WERI-Rb-1 (cell line): ENCODE measurements at regions not wholly inside any gene's neighbourhood (a gene's known extent, or its start where the extent isn't known, plus 50 kb on each side); places are given as distances from the start of the nearest gene placed in this dataset.

Experiments used
- DNase-seq: peaks from one replicate; pipeline ENCODE4 v3.0.0-alpha.2; 2020
- H3K27ac ChIP-seq: fragments of 250-450 bp; sonication (Bioruptor Pico); 2 replicates; pipeline ENCODE4 v1.5.1; 2020; ENCODE audit warnings: mild to moderate bottlenecking, moderate library complexity
- H3K27me3 ChIP-seq: fragments of 250-450 bp; sonication (Bioruptor Pico); 2 replicates; pipeline ENCODE4 v1.5.1; 2021; ENCODE audit warnings: mild to moderate bottlenecking, low read depth, moderate library complexity; ENCODE audit not compliant: insufficient read depth, severe bottlenecking
- H3K36me3 ChIP-seq: fragments of 250-450 bp; sonication (Bioruptor Pico); 2 replicates; pipeline ENCODE4 v1.5.1; 2020; ENCODE audit warnings: mild to moderate bottlenecking, moderate library complexity
- H3K4me3 ChIP-seq: 2 replicates; pipeline ENCODE4 v1.5.1; 2011; ENCODE audit warnings: low read depth, mild to moderate bottlenecking, control low read depth, low read length
- H3K9me3 ChIP-seq: fragments of 250-450 bp; sonication (Bioruptor Pico); 2 replicates; pipeline ENCODE4 v1.5.1; 2021; ENCODE audit warnings: mild to moderate bottlenecking, moderate library complexity; ENCODE audit not compliant: severe bottlenecking
- TF ChIP-seq, protein P1 (sequence below): IDR thresholded peaks from 2 replicates; pipeline ENCODE4 v1.5.1; 2011; ENCODE audit warnings: low read depth, mild to moderate bottlenecking, control low read depth, inconsistent platforms, low read length

DNA sequence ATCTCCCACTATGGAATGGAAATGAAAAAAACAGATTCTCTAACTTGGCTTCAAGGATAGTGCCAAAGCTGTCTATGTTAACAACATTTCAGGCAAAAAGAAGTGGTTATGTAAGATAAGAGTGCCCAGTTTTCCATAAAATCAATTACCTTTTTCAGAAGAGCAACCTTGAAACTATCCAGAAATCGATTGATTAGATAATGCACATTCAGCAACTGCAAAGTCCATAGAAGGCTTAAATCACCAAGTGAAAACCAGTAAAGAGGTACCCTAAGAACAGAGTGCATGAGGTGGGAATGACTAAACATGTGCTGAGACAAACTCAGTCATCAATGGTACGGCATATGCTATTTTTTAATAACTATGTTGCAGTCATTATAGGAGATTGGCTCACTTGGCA, 71.9 kb upstream of the TNKS2 start:
- no peaks in the 10 kb centered on the region for H3K36me3 ChIP-seq
- no peak overlapping the region for H3K27ac ChIP-seq
- no peak overlapping the region for H3K4me3 ChIP-seq
- no peaks in the 10 kb centered on the region for H3K27me3 ChIP-seq
- no peak for DNase-seq
- H3K9me3 ChIP-seq = no peaks in the 10 kb centered on the region
- TF ChIP-seq, protein P1, sequence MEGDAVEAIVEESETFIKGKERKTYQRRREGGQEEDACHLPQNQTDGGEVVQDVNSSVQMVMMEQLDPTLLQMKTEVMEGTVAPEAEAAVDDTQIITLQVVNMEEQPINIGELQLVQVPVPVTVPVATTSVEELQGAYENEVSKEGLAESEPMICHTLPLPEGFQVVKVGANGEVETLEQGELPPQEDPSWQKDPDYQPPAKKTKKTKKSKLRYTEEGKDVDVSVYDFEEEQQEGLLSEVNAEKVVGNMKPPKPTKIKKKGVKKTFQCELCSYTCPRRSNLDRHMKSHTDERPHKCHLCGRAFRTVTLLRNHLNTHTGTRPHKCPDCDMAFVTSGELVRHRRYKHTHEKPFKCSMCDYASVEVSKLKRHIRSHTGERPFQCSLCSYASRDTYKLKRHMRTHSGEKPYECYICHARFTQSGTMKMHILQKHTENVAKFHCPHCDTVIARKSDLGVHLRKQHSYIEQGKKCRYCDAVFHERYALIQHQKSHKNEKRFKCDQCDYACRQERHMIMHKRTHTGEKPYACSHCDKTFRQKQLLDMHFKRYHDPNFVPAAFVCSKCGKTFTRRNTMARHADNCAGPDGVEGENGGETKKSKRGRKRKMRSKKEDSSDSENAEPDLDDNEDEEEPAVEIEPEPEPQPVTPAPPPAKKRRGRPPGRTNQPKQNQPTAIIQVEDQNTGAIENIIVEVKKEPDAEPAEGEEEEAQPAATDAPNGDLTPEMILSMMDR = no peak

DNA sequence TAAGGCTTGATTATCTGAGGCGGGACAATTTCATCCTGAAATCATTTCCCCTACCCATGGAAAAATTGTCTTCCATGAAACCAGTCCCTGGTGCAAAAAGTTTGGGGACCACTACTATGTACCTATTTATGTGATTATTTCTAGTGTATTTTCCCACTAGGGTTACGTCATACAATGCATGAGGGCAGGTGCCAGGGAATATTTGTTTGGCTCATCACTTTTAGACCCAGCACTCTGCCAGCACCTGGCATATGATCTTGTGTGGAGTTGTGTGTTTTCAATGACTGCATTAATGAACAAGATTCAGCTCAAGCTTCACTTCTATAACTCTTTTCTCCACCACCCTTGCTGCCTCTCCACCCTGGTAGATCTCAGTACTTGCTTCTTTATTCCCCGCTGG, 73.3 kb upstream of the TNKS2 start:
- Histone ChIP-seq H3K4me3 (no peak overlapping the region), H3K36me3 (no peaks in the 10 kb centered on the region), H3K9me3 (no peaks in the 10 kb centered on the region), H3K27me3 (no peaks in the 10 kb centered on the region), H3K27ac (no peak overlapping the region)
- TF ChIP-seq, protein P1 = no peak
- DNase-seq = no peak

DNA sequence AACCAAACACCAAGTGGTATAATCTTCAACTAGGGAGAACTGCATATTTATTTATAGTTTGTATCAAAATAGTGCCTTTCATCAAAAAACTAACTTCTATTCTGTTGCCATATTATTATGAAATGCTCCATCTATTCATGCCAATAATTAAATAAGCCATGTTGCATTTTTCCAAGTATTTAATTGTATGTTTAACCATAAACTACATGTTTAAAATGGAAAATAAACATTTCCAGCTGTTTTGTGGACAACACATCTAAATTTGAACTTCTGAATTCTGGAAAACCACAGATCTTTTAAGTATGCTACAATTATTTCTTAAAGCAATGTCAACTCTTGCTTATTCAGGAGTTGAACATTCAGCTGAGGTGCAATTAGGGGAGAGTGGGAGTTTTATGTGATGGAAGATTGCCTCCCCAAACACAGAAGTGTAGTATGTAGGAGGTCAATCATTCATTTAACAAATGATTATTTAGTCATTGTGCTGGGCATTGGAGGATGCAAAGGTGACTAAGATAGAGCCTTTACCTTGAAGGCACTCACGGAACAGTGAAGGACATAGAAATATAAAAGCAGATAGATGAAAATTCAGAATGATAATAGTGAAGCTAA, 80.7 kb upstream of the PPP1R3C start:
- Histone ChIP-seq H3K9me3 (no peaks in the 10 kb centered on the region), H3K36me3 (no peaks in the 10 kb centered on the region), H3K4me3 (no peak overlapping the region), H3K27me3 (no peaks in the 10 kb centered on the region), H3K27ac (no peak overlapping the region)
- TF ChIP-seq, protein P1 = no peak
- no peak for DNase-seq

DNA sequence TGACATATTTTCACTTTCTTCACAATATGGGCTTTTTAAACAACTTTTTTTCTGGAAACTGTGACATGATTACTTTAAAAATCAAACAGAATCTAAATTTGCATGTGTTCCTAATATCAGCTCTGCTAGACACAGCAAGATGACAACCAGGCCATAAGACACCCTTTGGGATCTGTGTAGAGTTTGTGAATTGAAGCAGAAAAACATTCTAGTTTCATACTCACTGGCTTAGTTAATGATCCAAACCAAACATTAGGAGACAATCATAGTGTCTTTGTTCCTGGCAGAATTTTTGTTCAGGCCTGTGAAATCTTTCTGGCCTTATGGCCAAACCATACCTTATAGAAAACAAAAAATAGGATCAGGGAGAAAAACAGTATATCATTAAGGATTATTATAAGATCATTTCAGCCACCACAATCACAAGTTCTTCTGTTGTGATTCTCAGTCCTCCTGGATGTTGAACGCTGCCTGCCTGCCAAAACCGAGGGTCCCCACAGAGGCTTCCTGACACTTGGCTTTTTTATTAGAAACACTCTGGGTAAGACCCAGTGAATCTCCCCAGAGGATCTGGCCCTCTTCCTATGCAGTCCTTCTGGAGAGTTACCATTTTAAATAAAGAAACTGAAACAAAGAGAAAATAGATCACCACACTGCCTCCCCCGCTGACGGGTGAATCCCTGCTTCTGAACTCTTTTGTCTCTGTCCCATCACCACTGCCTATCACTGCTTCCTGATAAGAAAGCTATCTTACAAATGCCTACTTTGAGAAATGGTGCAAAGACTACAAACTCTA, 79.2 kb upstream of the PPP1R3C start:
- Histone ChIP-seq H3K36me3 (no peaks in the 10 kb centered on the region), H3K4me3 (no peak overlapping the region), H3K27ac (no peak overlapping the region), H3K27me3 (no peaks in the 10 kb centered on the region), H3K9me3 (no peaks in the 10 kb centered on the region)
- DNase-seq = no peak
- TF ChIP-seq, protein P1 = no peak

DNA sequence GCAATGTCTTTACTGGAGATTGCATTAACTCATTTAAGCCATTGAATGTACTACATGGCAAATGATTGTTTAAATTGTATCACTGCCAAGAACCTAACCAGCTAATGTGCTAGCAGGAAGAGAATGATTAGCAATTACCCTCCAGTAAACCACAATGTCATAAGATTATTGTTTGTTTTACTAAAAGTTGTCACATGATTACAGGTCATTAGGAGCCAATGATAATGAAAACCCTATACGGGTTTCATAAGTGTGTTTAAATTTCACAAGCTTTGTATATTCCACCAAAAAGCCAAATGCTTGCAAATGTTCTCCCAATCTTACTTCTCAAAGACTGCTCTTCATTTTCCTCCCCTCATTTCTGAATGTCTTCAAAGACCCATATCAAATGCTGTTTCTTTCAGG, 76.5 kb upstream of the PPP1R3C start:
- Histone ChIP-seq H3K36me3 (no peaks in the 10 kb centered on the region), H3K9me3 (no peaks in the 10 kb centered on the region), H3K4me3 (no peak overlapping the region), H3K27me3 (no peaks in the 10 kb centered on the region), H3K27ac (no peak overlapping the region)
- DNase-seq = no peak
- TF ChIP-seq, protein P1 = no peak
